ENCODE measurements at regions not wholly inside any gene's neighbourhood (a gene's known extent, or its start where the extent isn't known, plus 50 kb on each side); places are given as distances from the start of the nearest gene placed in this dataset.

DNA sequence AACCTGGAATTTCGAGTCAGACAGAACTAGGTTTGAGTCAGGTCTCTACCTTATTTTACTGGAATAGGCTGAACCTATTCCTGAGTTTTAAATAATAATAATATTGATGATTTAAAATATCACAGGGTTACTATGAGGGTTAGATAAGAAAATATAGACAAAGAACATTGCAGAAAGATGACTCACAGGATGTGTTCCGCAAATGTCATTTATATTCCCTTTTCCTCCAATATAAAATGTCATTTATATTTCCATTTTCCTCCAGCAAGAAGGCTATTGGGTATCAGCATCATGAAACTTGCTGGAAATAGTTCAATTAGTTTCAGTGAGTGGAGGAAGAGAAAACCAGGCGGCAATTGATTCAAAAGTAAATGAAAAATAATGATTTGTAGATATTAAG lies 163.9 kb upstream of the RASSF8 start:
- H3K9me3 ChIP-seq: no peaks in the 10 kb centered on the region
- TF ChIP-seq, protein P1, sequence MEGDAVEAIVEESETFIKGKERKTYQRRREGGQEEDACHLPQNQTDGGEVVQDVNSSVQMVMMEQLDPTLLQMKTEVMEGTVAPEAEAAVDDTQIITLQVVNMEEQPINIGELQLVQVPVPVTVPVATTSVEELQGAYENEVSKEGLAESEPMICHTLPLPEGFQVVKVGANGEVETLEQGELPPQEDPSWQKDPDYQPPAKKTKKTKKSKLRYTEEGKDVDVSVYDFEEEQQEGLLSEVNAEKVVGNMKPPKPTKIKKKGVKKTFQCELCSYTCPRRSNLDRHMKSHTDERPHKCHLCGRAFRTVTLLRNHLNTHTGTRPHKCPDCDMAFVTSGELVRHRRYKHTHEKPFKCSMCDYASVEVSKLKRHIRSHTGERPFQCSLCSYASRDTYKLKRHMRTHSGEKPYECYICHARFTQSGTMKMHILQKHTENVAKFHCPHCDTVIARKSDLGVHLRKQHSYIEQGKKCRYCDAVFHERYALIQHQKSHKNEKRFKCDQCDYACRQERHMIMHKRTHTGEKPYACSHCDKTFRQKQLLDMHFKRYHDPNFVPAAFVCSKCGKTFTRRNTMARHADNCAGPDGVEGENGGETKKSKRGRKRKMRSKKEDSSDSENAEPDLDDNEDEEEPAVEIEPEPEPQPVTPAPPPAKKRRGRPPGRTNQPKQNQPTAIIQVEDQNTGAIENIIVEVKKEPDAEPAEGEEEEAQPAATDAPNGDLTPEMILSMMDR (IDR thresholded peaks at IDR 0.05): no peak
- TF ChIP-seq POLR2A (IDR thresholded peaks at IDR 0.05): no peak
- no peak overlapping the region for H3K27ac ChIP-seq
- 91 to 95% methylated on average over 3 of the region's 3 CpGs for WGBS, 2 donors
- no peaks in the 10 kb centered on the region for H3K4me1 ChIP-seq
- intact Hi-C loops (cut with DNase I; ENCODE audit: low total_unique reads): no loop called here
- H3K36me3 ChIP-seq (ENCODE audit: low read depth, missing control alignments): no peaks in the 10 kb centered on the region
- H3K4me3 ChIP-seq: no peak overlapping the region
- no peaks in the 10 kb centered on the region for H3K27me3 ChIP-seq
- DNase-seq: no peak

GRCh38 chr12:25796523-25797000 lies 161.9 kb upstream of the RASSF8 start:
- Histone ChIP-seq H3K4me3 (no peak overlapping the region), H3K4me1 (no peaks in the 10 kb centered on the region), H3K9me3 (no peaks in the 10 kb centered on the region), H3K27ac (no peak overlapping the region), H3K36me3 (ENCODE audit: low read depth, missing control alignments) (no peaks in the 10 kb centered on the region), H3K27me3 (no peaks in the 10 kb centered on the region)
- no peak for DNase-seq
- WGBS, 2 donors: 82 to 92% methylated on average over 2 of the region's 2 CpGs
- no peak for TF ChIP-seq POLR2A (IDR thresholded peaks at IDR 0.05)
- TF ChIP-seq, protein P1 (IDR thresholded peaks at IDR 0.05): no peak
- intact Hi-C loops (cut with DNase I; ENCODE audit: low total_unique reads): no loop called here

DNA sequence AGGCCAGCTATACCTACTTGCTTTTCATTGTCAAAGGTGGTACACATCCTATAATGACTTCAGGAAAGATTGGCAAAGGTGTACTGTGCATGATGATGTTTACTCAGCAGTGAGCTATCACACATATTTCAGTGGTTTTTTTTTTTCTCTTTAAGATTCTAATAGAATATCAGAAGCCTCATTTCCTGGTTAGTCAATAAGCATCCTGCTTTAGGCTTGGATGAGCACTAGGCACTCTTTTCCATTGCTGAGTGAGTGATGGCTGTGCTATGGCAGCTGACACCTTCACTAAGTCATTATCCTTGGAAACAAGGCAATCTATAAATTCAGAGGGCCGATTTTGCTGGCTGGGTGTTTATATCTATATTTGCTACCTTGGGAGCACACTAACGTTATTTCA lies 161.1 kb upstream of the RASSF8 start:
- Histone ChIP-seq H3K4me1 (no peaks in the 10 kb centered on the region), H3K36me3 (ENCODE audit: low read depth, missing control alignments) (no peaks in the 10 kb centered on the region), H3K27ac (no peak overlapping the region), H3K9me3 (no peaks in the 10 kb centered on the region), H3K4me3 (no peak overlapping the region), H3K27me3 (no peaks in the 10 kb centered on the region)
- intact Hi-C loops (cut with DNase I; ENCODE audit: low total_unique reads): no loop called here
- no peak for DNase-seq
- no peak for TF ChIP-seq POLR2A (IDR thresholded peaks at IDR 0.05)
- TF ChIP-seq, protein P1 (IDR thresholded peaks at IDR 0.05): no peak
- WGBS, 2 donors: 79 to 85% methylated on average over 2 of the region's 2 CpGs

DNA sequence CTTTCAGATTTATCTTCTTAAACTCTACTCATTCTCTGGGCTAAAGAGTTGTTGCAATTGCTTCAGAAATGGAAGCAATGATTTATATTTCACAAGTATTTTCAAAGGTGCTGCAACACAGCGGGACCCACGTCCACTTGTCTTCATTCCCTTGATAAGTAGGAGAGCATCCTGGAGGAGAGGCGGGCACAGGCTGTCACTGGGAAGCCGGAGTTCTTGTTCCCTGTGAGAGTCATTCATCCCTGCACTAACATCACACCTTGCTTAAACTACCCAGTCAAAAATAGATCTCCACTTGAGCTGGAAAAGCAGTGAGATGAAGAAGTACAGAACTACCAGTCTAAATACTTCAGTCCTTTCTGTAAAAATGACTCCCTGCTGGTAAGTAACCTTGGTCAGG lies 160.5 kb upstream of the RASSF8 start:
- intact Hi-C loops (cut with DNase I; ENCODE audit: low total_unique reads): no loop called here
- no peak overlapping the region for H3K4me3 ChIP-seq
- no peaks in the 10 kb centered on the region for H3K9me3 ChIP-seq
- no peaks in the 10 kb centered on the region for H3K4me1 ChIP-seq
- H3K36me3 ChIP-seq (ENCODE audit: low read depth, missing control alignments): no peaks in the 10 kb centered on the region
- DNase-seq: no peak
- H3K27me3 ChIP-seq: no peaks in the 10 kb centered on the region
- 85 to 89% methylated on average over 4 of the region's 4 CpGs for WGBS, 2 donors
- no peak overlapping the region for H3K27ac ChIP-seq
- TF ChIP-seq, protein P1 (IDR thresholded peaks at IDR 0.05): no peak
- no peak for TF ChIP-seq POLR2A (IDR thresholded peaks at IDR 0.05)

DNA sequence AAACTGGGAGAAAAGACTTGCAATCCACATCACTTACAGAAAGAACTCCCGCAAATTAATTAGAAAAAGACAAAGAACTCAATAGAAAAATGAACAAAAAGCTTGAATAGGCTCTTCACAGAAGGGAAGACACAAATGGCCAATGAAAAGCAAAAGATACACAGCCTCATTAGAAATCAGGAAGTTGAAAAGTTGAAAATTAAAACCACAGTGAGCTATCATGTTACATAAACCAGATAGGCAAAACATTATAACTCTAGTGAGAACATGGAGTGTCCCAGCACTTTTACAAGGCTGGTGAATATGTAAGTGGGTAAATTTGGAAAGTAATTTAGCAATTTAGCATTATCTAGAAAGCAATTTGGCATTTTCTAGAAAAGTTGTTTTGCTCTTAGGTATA lies 158.4 kb upstream of the RASSF8 start:
- no peak overlapping the region for H3K27ac ChIP-seq

More for the DNA sequence above, 158.4 kb upstream of the RASSF8 start:
- TF ChIP-seq, protein P1 (IDR thresholded peaks at IDR 0.05): no peak
- no peak for TF ChIP-seq POLR2A (IDR thresholded peaks at IDR 0.05)
- 67 to 69% methylated on average over 1 of the region's 1 CpG for WGBS, 2 donors
- Histone ChIP-seq H3K4me3 (no peak overlapping the region), H3K4me1 (no peaks in the 10 kb centered on the region), H3K27me3 (no peaks in the 10 kb centered on the region), H3K36me3 (ENCODE audit: low read depth, missing control alignments) (no peaks in the 10 kb centered on the region), H3K9me3 (no peaks in the 10 kb centered on the region)
- intact Hi-C loops (cut with DNase I; ENCODE audit: low total_unique reads): no loop called here
- no peak for DNase-seq

Measured in testis (tissue), 2 donors.